ENCODE measurements at regions not wholly inside any gene's neighbourhood (a gene's known extent, or its start where the extent isn't known, plus 50 kb on each side); places are given as distances from the start of the nearest gene placed in this dataset.
A peak's percentile ranks its signal among the peaks of the same experiment; 100 is the strongest.

- DNase-seq, result no peak
Measured at GRCh38 chr1:30037251-30038118, 685.9 kb downstream of the MATN1 start.

GRCh38 chr1:30036666-30037065, 686.7 kb downstream of the MATN1 start:
- no peak for DNase-seq

GRCh38 chr1:30036229-30036547, 687.2 kb downstream of the MATN1 start:
- DNase-seq, result no peak

GRCh38 chr1:30035522-30036228, 687.7 kb downstream of the MATN1 start:
- no peak for DNase-seq

GRCh38 chr1:30034627-30035521, 688.5 kb downstream of the MATN1 start:
- peak; percentile 72 for DNase-seq

- DNase-seq, result no peak
Measured at GRCh38 chr1:30034105-30034626, 689.2 kb downstream of the MATN1 start.

- no peak for DNase-seq
Measured at GRCh38 chr1:30033256-30034104, 689.9 kb downstream of the MATN1 start.

- no peak for DNase-seq
Measured at GRCh38 chr1:30032302-30032701, 691.1 kb downstream of the MATN1 start.

GRCh38 chr1:30029677-30030076, 693.7 kb downstream of the MATN1 start:
- DNase-seq, result no peak

GRCh38 chr1:30028939-30029338, 694.4 kb downstream of the MATN1 start:
- DNase-seq, result no peak

GRCh38 chr1:30028283-30028682, 695.1 kb downstream of the MATN1 start:
- no peak for DNase-seq

- DNase-seq, result no peak
Measured at GRCh38 chr1:30027247-30027646, 696.1 kb downstream of the MATN1 start.

- no peak for DNase-seq
Measured at GRCh38 chr1:30024411-30025195, 698.8 kb downstream of the MATN1 start.

GRCh38 chr1:30023339-30024022, 699.9 kb downstream of the MATN1 start:
- DNase-seq, result no peak

GRCh38 chr1:30014031-30014430, 709.4 kb downstream of the MATN1 start:
- no peak for DNase-seq

- no peak for DNase-seq
Measured at GRCh38 chr1:30012455-30013440, 710.6 kb downstream of the MATN1 start.

GRCh38 chr1:30011970-30012369, 711.4 kb downstream of the MATN1 start:
- DNase-seq, result no peak

- no peak for DNase-seq
Measured at GRCh38 chr1:30010506-30011106, 712.8 kb downstream of the MATN1 start.

GRCh38 chr1:30009720-30010119, 713.7 kb downstream of the MATN1 start:
- DNase-seq, result no peak

Data from NCI-H1105 treated with DMSO at 0.1 percent for 48 hours (cell line).